Activated T-cell treated with anti-CD3 and anti-CD28 coated beads for 1 hour (primary cell): ENCODE measurements at regions not wholly inside any gene's neighbourhood (a gene's known extent, or its start where the extent isn't known, plus 50 kb on each side); places are given as distances from the start of the nearest gene placed in this dataset.
"Not testable (repeated sequence)": the region's sequence is repeated elsewhere in the genome, so short reads cannot be mapped to it uniquely, and the experiment has no call there.

ENCODE experiments used
- DNase-seq: peaks from one replicate; pipeline ENCODE4 v3.0.0-alpha.2; 2020; ENCODE audit warnings: low read depth

DNA sequence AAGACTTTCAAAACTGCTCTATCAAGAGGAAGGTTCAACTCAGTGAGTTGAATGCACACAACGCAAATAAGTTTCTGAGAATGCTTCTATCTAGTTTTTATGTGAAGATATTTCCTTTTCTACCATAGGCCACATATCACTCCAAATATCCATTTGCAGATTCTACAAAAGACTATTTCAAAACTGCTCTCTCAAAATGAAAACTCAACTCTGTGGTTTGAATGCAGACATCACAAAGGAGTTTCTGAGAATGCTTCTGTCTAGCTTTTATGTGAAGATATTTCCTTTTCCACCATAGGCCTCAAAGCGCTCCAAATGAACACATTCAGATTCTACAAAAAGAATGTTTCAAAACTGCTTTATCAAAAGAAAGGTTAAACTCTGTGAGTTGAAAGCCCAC is 1093.1 kb upstream of the DEFB115 start:
- DNase-seq: not testable (repeated sequence)

DNA sequence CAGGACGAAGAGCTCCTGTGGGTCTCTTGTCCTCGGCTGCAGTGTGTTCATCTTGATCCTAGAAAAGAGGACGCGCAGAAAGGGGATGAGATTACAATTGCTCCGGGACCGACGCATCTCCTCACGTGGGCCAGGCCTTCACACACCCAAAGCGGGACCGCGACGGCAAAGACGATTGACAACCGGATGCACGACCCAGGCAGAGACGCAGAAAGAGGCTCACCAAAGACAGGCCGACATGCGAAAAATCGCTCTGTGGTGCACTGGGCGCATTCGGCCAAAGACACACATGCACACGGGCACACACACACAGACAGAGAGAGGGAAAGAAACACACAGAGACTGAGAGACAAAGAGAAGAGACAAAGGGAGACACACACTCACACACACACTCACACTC is 1089.9 kb upstream of the DEFB115 start:
- DNase-seq: no peak

DNA sequence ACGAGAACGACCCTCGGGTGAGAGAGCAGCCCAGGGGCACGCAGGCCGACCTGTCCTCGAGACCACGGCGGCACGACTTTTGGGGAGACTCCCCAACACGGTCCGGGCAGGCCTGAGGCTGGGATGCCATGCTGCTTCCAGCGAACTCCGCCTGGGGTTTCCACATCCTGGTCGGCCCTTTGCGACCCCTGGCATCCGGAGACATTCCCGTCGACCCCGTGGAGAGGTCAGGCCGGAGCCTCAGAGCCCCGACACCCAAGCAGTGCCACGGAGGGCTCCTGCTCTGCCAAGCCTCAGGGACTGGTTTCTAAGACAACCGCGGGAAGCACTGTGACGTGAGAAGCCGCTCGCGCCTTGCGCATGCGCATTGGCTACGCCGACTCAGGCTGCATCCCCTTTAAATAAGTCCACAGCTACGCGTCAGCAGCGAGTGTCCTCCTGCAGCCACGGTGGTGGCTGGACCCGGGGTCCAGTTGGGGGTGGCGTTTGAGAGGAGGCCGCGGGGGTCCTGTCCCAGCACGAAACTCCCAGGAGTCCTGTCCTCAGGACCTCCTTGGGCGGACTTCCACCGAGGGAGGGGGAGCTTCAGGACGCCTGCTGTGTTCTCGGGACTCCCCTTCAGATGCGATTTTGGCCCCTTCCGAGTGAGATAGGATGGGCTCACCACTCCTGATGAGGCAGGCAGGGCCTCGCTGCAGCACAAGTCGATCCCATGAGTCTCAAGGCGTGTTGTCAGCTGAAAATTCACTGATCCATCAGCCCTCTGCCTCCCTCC is 1089.3 kb upstream of the DEFB115 start:
- peak; percentile 33 for DNase-seq

DNA sequence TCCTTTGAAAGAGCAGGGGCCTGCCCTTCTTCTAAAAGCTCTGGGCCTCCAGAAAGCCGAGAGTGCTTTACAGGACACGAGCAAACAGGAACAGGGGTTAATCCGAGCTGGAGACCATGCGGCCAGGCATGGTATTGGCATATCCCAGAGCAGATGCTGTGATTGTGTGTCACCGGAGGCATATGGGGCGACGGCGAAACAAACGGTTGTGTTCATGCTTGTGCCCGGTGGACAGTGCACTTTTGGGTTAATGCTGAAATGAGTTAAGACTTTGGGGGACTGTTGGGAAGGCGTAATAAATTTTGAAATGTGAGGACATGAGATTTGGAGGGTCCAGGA is 1088.7 kb upstream of the DEFB115 start:
- DNase-seq: no peak

- DNase-seq: no peak
These were observed 1081.8 kb upstream of the DEFB115 start for GRCh38 chr20:30175681-30176080.

DNA sequence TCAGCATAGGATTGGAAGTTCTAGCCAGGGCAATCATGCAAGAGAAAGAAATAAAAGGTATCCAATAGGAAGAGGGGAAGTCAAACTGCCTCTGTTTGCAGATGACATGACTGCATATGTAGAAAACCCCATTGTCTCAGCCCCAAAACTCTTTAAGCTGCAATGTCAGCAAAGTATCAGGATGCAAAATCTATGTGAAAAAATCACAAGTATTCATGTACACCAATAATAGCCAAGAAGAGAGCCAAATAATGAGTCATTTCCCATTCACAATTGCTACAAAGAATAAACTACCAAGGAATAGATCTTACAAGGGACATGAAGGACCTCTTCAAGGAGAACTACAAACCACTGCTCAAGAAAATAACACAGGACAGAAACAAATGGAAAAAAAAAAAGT is 1074.3 kb upstream of the DEFB115 start:
- not testable (repeated sequence) for DNase-seq

- DNase-seq: not testable (repeated sequence)
These were observed 1065.7 kb upstream of the DEFB115 start for GRCh38 chr20:30191785-30192184.

- DNase-seq: not testable (repeated sequence)
These were observed 1023.0 kb upstream of the DEFB115 start for GRCh38 chr20:30234477-30234876.

DNA sequence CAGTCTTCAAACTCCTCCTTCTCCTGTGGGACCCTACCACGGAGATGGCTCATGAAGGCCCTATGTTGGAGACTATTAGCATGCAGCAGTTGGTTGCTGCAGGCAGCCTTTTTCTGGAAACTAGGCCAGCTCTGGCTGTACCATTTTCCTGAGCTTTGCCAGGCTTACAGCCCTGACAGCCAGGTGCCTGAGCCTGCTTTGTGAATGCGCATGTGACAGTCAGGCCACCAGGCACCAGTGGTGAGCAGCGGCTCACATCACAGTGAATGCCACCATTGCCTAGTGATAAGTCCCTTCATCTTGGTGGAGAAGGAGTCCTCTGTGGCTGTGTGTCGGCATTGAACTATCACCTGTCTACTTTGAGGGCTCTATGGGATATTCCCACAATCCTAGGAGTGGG is 982.4 kb upstream of the DEFB115 start:
- DNase-seq: not testable (repeated sequence)

- no peak for DNase-seq
These were observed 975.8 kb upstream of the DEFB115 start for GRCh38 chr20:30281584-30282197.

DNA sequence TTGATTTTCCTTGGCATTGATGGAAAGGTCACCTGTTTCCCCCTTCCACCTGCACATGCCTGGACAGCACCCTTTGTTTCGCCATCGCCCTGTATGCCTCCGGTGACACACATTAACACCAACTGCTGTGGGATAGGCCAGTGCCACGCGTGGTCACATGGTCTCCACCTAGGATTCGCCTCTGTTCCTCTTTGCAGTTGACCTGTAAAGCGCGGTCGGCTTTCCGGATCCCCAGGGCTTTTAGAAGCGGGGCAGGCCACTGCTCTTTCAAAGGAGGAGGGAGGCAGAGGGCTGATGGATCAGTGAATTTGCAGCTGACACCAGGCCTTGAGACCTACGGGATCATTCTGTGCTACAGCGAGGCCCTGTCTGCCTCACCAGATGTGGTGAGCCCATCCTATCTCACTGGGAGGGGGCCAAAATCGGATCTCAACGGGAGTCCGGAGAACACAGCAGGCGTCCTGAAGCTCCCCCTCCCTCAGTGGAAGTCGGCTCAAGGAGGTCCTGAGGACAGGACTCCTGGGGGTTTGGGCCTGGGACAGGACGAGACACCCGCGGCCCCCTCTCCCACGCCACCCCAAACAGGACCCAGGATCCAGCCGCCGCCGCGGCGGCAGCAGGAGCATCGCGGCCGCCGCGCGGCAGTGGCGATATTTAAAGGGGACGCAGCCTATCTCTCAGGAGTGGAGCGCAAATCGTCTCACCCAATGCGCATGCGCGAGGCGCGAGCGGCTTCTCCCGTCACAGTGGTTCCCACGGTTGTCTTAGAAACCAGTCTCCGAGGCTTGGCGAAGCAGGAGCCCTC is 973.8 kb upstream of the DEFB115 start:
- peak; percentile 77 for DNase-seq

GRCh38 chr20:30284281-30284905 is 973.1 kb upstream of the DEFB115 start:
- no peak for DNase-seq

DNA sequence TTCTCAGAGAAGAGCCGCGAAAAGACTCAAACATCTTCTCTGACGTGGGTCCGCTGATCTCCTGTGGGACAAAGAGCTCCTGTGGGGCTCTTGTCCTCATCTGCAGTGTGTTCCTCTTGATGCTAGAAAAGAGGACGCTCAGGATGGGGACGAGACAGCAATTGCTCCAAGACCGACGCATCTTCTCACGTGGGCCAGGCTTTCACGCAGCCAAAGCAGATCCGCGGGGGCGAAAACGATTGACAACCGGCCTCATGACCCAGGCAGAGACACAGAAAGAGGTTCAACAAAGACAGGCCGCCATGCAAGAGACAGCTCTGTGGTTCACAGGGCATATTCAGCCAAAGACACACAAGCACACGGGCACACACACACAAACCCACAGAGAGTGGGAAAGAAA is 971.8 kb upstream of the DEFB115 start:
- DNase-seq: no peak

GRCh38 chr20:30286157-30286556 is 971.3 kb upstream of the DEFB115 start:
- DNase-seq: no peak

GRCh38 chr20:30287459-30287858 is 970.0 kb upstream of the DEFB115 start:
- DNase-seq: not testable (repeated sequence)

DNA sequence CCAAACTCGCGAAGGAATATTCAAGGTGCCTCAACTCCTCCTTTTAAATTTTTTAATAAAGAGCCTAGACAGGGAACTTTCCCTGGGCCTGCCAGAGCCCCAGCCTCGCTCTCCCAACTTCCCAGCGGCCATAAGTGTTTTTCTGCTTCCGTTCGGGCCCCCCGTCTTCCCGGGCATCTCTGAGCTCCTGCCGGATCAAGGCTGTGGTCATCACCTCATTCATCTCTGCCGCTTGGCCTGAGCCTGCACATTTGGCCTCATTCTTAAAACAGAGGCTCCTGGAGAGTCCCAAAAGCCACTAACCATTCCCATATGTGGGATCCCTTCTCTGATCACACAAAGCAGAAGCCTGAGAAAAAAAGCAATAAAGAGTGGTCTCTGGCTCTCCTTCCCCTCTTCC is 969.1 kb upstream of the DEFB115 start:
- DNase-seq: no peak

- DNase-seq: not testable (repeated sequence)
These were observed 968.4 kb upstream of the DEFB115 start for GRCh38 chr20:30289049-30289448.

DNA sequence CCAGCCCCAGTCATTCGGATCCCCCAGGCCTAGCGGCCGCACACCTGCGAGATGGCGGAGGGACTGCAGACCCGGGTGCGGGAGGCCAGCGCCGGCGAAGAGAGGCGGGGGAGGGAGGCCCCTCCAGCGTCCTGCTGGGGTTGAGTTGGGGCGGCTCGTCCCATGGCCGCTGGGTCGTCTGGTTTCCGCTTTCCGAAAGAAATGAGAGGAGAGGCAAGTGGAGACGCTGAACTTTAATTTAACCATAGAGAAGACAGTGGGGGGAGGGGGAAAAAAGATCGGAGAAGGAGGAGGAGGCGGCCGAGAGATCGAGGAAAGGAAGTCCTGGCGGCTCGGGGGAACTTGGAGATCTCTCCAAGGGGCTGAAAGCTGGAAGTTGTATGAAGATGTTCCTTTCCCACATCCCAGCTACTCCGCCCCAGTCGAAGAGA is 967.7 kb upstream of the DEFB115 start:
- DNase-seq: not testable (repeated sequence)

GRCh38 chr20:30290361-30291063 is 967.0 kb upstream of the DEFB115 start:
- DNase-seq: not testable (repeated sequence)

- DNase-seq: not testable (repeated sequence)
These were observed 966.4 kb upstream of the DEFB115 start for GRCh38 chr20:30291064-30291379.

- DNase-seq: not testable (repeated sequence)
These were observed 965.8 kb upstream of the DEFB115 start for GRCh38 chr20:30291686-30292085.

- DNase-seq: not testable (repeated sequence)
These were observed 962.1 kb upstream of the DEFB115 start for GRCh38 chr20:30295396-30295795.
